Neural cell (in vitro differentiated cells): ENCODE measurements at regions not wholly inside any gene's neighbourhood (a gene's known extent, or its start where the extent isn't known, plus 50 kb on each side); places are given as distances from the start of the nearest gene placed in this dataset.

ENCODE experiments used
- CTCF ChIP-seq: fragments of 450-650 bp; IDR thresholded peaks from 2 replicates; pipeline ENCODE4 v1.5.1; 2014; ENCODE audit warnings: antibody characterized with exemption, mild to moderate bottlenecking, moderate library complexity; ENCODE audit not compliant: poor library complexity, severe bottlenecking
- EP300 ChIP-seq: fragments of 450-650 bp; conservative IDR thresholded peaks from 2 replicates; pipeline ENCODE4 v1.6.1; 2014; ENCODE audit warnings: antibody characterized with exemption, mild to moderate bottlenecking, moderate library complexity; ENCODE audit not compliant: poor library complexity, severe bottlenecking
- EZH2 ChIP-seq: fragments of 200-600, 300-800 bp; shearing (Covaris generic), sonication (generic); IDR thresholded peaks from 2 replicates; pipeline ENCODE4 v1.6.1; 2014; ENCODE audit warnings: antibody characterized with exemption, low read length, borderline replicate concordance, mild to moderate bottlenecking; ENCODE audit not compliant: insufficient read depth, poor library complexity, severe bottlenecking
- REST ChIP-seq: IDR thresholded peaks from 2 replicates; pipeline ENCODE4 v1.6.1; 2012; ENCODE audit warnings: borderline replicate concordance

- TF ChIP-seq CTCF (no peak), REST (no peak), EZH2 (no peak), EP300 (no peak)
Measured at GRCh38 chr2:120403261-120403660, 57.3 kb downstream of the INHBB start.
